Thyroid gland (tissue), 4 donors: ENCODE measurements at regions not wholly inside any gene's neighbourhood (a gene's known extent, or its start where the extent isn't known, plus 50 kb on each side); places are given as distances from the start of the nearest gene placed in this dataset.

Experiments
- DNase-seq, 2 donors: peaks; one replicate each; pipeline ENCODE4 v3.0.0-alpha.2; 2019
- H3K27ac ChIP-seq, 3 donors: fragments of 200-600 bp; sonication (generic); 1 replicate in 2 of 3; 2 replicates in 1 of 3; pipeline ENCODE4 v1.5.1; 2016 to 2019; ENCODE audit warnings: mild to moderate bottlenecking in 1 of 3, moderate library complexity in 1 of 3
- H3K27me3 ChIP-seq: fragments of 200-600 bp; sonication (generic); one replicate; pipeline ENCODE4 v1.5.1; 2019
- H3K36me3 ChIP-seq, 2 donors: fragments of 200-600 bp; sonication (generic); one replicate each; pipeline ENCODE4 v1.5.1; 2016 to 2019
- H3K4me1 ChIP-seq, 2 donors: fragments of 200-600 bp; sonication (generic); one replicate each; pipeline ENCODE4 v1.5.1; 2017 to 2019
- H3K4me3 ChIP-seq, 3 donors: fragments of 200-600 bp; sonication (generic); replicated peaks in 1 of 3; 1 replicate in 2 of 3; 2 replicates in 1 of 3; pipeline ENCODE4 v1.5.1; 2016; ENCODE audit warnings: mild to moderate bottlenecking in 1 of 3
- H3K9me3 ChIP-seq: fragments of 200-600 bp; sonication (generic); one replicate; pipeline ENCODE4 v1.5.1; 2017
- CTCF ChIP-seq, 6 experiments: fragments of 200-600 bp in 3 of 6; fragments of 450-650 bp in 3 of 6; sonication (generic) in 3 of 6; IDR thresholded peaks; one replicate each; pipeline ENCODE4 v1.5.1; 2016 to 2019; ENCODE audit warnings: antibody characterized with exemption in 6 of 6, mild to moderate bottlenecking in 2 of 6, inconsistent platforms in 1 of 6, moderate library complexity in 1 of 6
- POLR2A ChIP-seq, 2 donors: fragments of 450-650 bp; IDR thresholded peaks; one replicate each; pipeline ENCODE4 v1.6.1; 2017; ENCODE audit warnings: antibody characterized with exemption in 2 of 2, mild to moderate bottlenecking in 2 of 2, moderate library complexity in 1 of 2
- WGBS, 2 donors: methylation state at CpG; one replicate each; pipeline ENCODE4 v1.1.5; 2017; 5-methylcytosine and 5-hydroxymethylcytosine counted together
- intact Hi-C: fragments of 100-400 bp; cut with DNase I; formaldehyde crosslinking; loops from one replicate; pipeline ENCODE4 v1.15.1; 2023

GRCh38 chr7:26508481-26508880 lies 216.8 kb downstream of the SNX10 start:
- H3K27me3 ChIP-seq = no peaks in the 10 kb centered on the region
- no peaks in the 10 kb centered on the region for H3K4me1 ChIP-seq
- no peak overlapping the region for H3K4me3 ChIP-seq
- 89% methylated on average over 8 of the region's 8 CpGs for WGBS, 2 donors
- intact Hi-C loops = no loop called here
- no peaks in the 10 kb centered on the region for H3K9me3 ChIP-seq
- no peak overlapping the region for H3K27ac ChIP-seq
- no peak for DNase-seq
- TF ChIP-seq POLR2A (IDR thresholded peaks at IDR 0.05) (no peak), CTCF (IDR thresholded peaks at IDR 0.05) (no peak)
- H3K36me3 ChIP-seq = no peaks in the 10 kb centered on the region

GRCh38 chr7:26508917-26509316 lies 217.3 kb downstream of the SNX10 start:
- Histone ChIP-seq H3K9me3 (no peaks in the 10 kb centered on the region), H3K27ac (no peak overlapping the region), H3K4me3 (no peak overlapping the region), H3K4me1 (no peaks in the 10 kb centered on the region), H3K36me3 (no peaks in the 10 kb centered on the region), H3K27me3 (no peaks in the 10 kb centered on the region)
- TF ChIP-seq POLR2A (IDR thresholded peaks at IDR 0.05) = no peak
- TF ChIP-seq CTCF (IDR thresholded peaks at IDR 0.05) = no peak
- intact Hi-C loops = no loop called here
- DNase-seq = no peak
- 67 to 71% methylated on average over 5 of the region's 5 CpGs for WGBS, 2 donors

GRCh38 chr7:26510231-26510957 lies 218.7 kb downstream of the SNX10 start:
- no peaks in the 10 kb centered on the region for H3K4me1 ChIP-seq
- no peak for DNase-seq
- H3K36me3 ChIP-seq = no peaks in the 10 kb centered on the region
- 91 to 92% methylated on average over 5 of the region's 5 CpGs for WGBS, 2 donors
- no peaks in the 10 kb centered on the region for H3K27me3 ChIP-seq
- TF ChIP-seq CTCF (IDR thresholded peaks at IDR 0.05) (no peak), POLR2A (IDR thresholded peaks at IDR 0.05) (no peak)
- no peaks in the 10 kb centered on the region for H3K9me3 ChIP-seq
- no peak overlapping the region for H3K27ac ChIP-seq
- intact Hi-C loops = no loop called here
- H3K4me3 ChIP-seq = no peak overlapping the region

GRCh38 chr7:26511866-26512265 lies 220.2 kb downstream of the SNX10 start:
- 69 to 76% methylated on average over 6 of the region's 6 CpGs for WGBS, 2 donors
- TF ChIP-seq CTCF (IDR thresholded peaks at IDR 0.05) (no peak), POLR2A (IDR thresholded peaks at IDR 0.05) (no peak)
- intact Hi-C loops = no loop called here
- Histone ChIP-seq H3K4me1 (no peaks in the 10 kb centered on the region), H3K27me3 (no peaks in the 10 kb centered on the region), H3K9me3 (no peaks in the 10 kb centered on the region), H3K36me3 (no peaks in the 10 kb centered on the region), H3K27ac (no peak overlapping the region), H3K4me3 (no peak overlapping the region)
- DNase-seq = no peak

- TF ChIP-seq CTCF (IDR thresholded peaks at IDR 0.05) (no peak), POLR2A (IDR thresholded peaks at IDR 0.05) (no peak)
- Histone ChIP-seq H3K27me3 (no peaks in the 10 kb centered on the region), H3K4me1 (no peaks in the 10 kb centered on the region), H3K36me3 (no peaks in the 10 kb centered on the region), H3K27ac (no peak overlapping the region), H3K9me3 (no peaks in the 10 kb centered on the region), H3K4me3 (no peak overlapping the region)
- 96 to 98% methylated on average over 3 of the region's 3 CpGs for WGBS, 2 donors
- intact Hi-C loops = no loop called here
- no peak for DNase-seq
Measured at GRCh38 chr7:26512737-26513136, 221.1 kb downstream of the SNX10 start.
